IMR-90 (cell line): ENCODE measurements at regions not wholly inside any gene's neighbourhood (a gene's known extent, or its start where the extent isn't known, plus 50 kb on each side); places are given as distances from the start of the nearest gene placed in this dataset.
"Not testable (repeated sequence)": the region's sequence is repeated elsewhere in the genome, so short reads cannot be mapped to it uniquely, and the experiment has no call there.

ENCODE experiments used
- ATAC-seq: fragments of 200-7000 bp; cut with Tn5 transposase; 2 replicates; pipeline ENCODE4 v1.9.1; 2020; ENCODE audit warnings: low read depth, mild to moderate bottlenecking, moderate library complexity
- BruUV-seq: library from RNA; stranded (reverse); fragments of 400-500 nt; replicated peaks from 2 replicates; lab custom pipeline; 2021; lab: Mats Ljungman, UMichigan
- CTCF ChIA-PET: fragments of 300-600 bp; formaldehyde crosslinking; extraction: SDS; loops from one replicate; lab custom pipeline; 2021; ENCODE audit warnings: antibody characterized with exemption; lab: Yijun Ruan, JAX
- POLR2A ChIA-PET: fragments of 300-600 bp; sonication (Branson Sonifier 250); formaldehyde crosslinking; loops from one replicate; lab custom pipeline; 2022; ENCODE audit warnings: antibody characterized with exemption; ENCODE audit not compliant: unreplicated experiment; lab: Charles Lee
- DNase-seq: peaks from one replicate; pipeline ENCODE4 v3.0.0; 2013
- H2AFZ ChIP-seq: replicated peaks from 2 replicates; pipeline ENCODE3; 2013; ENCODE audit warnings: low read length, mild to moderate bottlenecking; ENCODE audit not compliant: poor library complexity
- H2AK5ac ChIP-seq: 2 replicates; pipeline ENCODE4 v1.6.1; 2013; ENCODE audit warnings: low read depth, low read length, inconsistent platforms
- H2AK9ac ChIP-seq: replicated peaks from 2 replicates; pipeline ENCODE3; 2013; ENCODE audit warnings: mild to moderate bottlenecking, low read depth, low read length, moderate library complexity; ENCODE audit not compliant: poor library complexity
- H2BK120ac ChIP-seq: 2 replicates; pipeline ENCODE4 v1.6.1; 2013; ENCODE audit warnings: low read depth, low read length, inconsistent platforms
- H2BK15ac ChIP-seq: 3 replicates; pipeline ENCODE4 v1.6.1; 2013; ENCODE audit warnings: low read depth, low read length, inconsistent platforms
- H2BK20ac ChIP-seq: 2 replicates; pipeline ENCODE4 v1.6.1; 2013; ENCODE audit warnings: low read depth, mild to moderate bottlenecking, inconsistent platforms, low read length, moderate library complexity
- H2BK5ac ChIP-seq: 2 replicates; pipeline ENCODE4 v1.6.1; 2013; ENCODE audit warnings: mild to moderate bottlenecking, low read depth, low read length, inconsistent platforms; ENCODE audit not compliant: poor library complexity, severe bottlenecking
- H3K14ac ChIP-seq: replicated peaks from 2 replicates; pipeline ENCODE4 v1.6.1; 2013; ENCODE audit warnings: low read depth, low read length, inconsistent platforms
- H3K18ac ChIP-seq: 2 replicates; pipeline ENCODE4 v1.6.1; 2013; ENCODE audit warnings: low read depth, low read length, control low read depth
- H3K23ac ChIP-seq: 2 replicates; pipeline ENCODE4 v1.6.1; 2013; ENCODE audit warnings: low read depth, low read length, inconsistent platforms
- H3K27ac ChIP-seq: 2 replicates; pipeline ENCODE4 v1.5.1; 2013; ENCODE audit warnings: mild to moderate bottlenecking, control low read depth, low read length; ENCODE audit not compliant: insufficient read depth
- H3K27me3 ChIP-seq: 2 replicates; pipeline ENCODE4 v1.6.1; 2013; ENCODE audit warnings: low read length; ENCODE audit not compliant: control insufficient read depth, insufficient read depth
- H3K36me3 ChIP-seq: 2 replicates; pipeline ENCODE4 v1.6.1; 2013; ENCODE audit warnings: low read length, mixed read lengths; ENCODE audit not compliant: control insufficient read depth, insufficient read depth
- H3K4ac ChIP-seq: 2 replicates; pipeline ENCODE4 v1.6.1; 2013; ENCODE audit warnings: low read depth, low read length, inconsistent platforms
- H3K4me1 ChIP-seq: 2 replicates; pipeline ENCODE4 v1.6.1; 2013; ENCODE audit warnings: low read length, mixed read lengths; ENCODE audit not compliant: control insufficient read depth, insufficient read depth
- H3K4me2 ChIP-seq: 2 replicates; pipeline ENCODE4 v1.6.1; 2013; ENCODE audit warnings: low read depth, mild to moderate bottlenecking, control low read depth, low read length, moderate library complexity
- H3K4me3 ChIP-seq: 2 replicates; pipeline ENCODE4 v1.5.1; 2013; ENCODE audit warnings: low read depth, mild to moderate bottlenecking, control low read depth, low read length, moderate library complexity; ENCODE audit not compliant: insufficient read depth
- H3K56ac ChIP-seq: 2 replicates; pipeline ENCODE4 v1.6.1; 2013; ENCODE audit warnings: low read length, inconsistent platforms; ENCODE audit not compliant: insufficient read depth; ENCODE audit errors: extremely low read depth
- H3K79me1 ChIP-seq, 2 experiments: 2 replicates each; pipeline ENCODE4 v1.6.1; 2013; ENCODE audit warnings: low read length in 2 of 2, inconsistent platforms in 1 of 2, low read depth in 1 of 2
- H3K9ac ChIP-seq: 2 replicates; pipeline ENCODE4 v1.6.1; 2013; ENCODE audit warnings: low read depth, low read length, control low read depth
- H3K9me1 ChIP-seq: 2 replicates; pipeline ENCODE4 v1.6.1; 2013; ENCODE audit warnings: low read length, inconsistent platforms; ENCODE audit not compliant: insufficient read depth
- H3K9me3 ChIP-seq: 2 replicates; pipeline ENCODE4 v1.6.1; 2013; ENCODE audit warnings: low read length; ENCODE audit not compliant: control insufficient read depth, insufficient read depth
- H4K20me1 ChIP-seq: 2 replicates; pipeline ENCODE4 v1.6.1; 2013; ENCODE audit warnings: low read length, inconsistent platforms; ENCODE audit not compliant: insufficient read depth
- H4K5ac ChIP-seq: 2 replicates; pipeline ENCODE4 v1.6.1; 2013; ENCODE audit warnings: mild to moderate bottlenecking, low read depth, low read length, control low read depth
- H4K8ac ChIP-seq, 2 experiments: 2 replicates each; pipeline ENCODE4 v1.6.1; 2013; ENCODE audit warnings: low read depth in 2 of 2, low read length in 2 of 2, control low read depth in 1 of 2, inconsistent platforms in 1 of 2
- H4K91ac ChIP-seq: 2 replicates; pipeline ENCODE4 v1.6.1; 2013; ENCODE audit warnings: low read depth, low read length, inconsistent platforms; ENCODE audit not compliant: insufficient read depth
- WGBS, 2 experiments: methylation state at CpG; one replicate each; pipeline versions ENCODE4 v1.1.5 to v1.1.7; 2013; ENCODE audit warnings: missing lambda C conversion rate in 2 of 2; ENCODE audit not compliant: insufficient read length in 1 of 2; ENCODE audit errors: extremely low coverage in 2 of 2; 5-methylcytosine and 5-hydroxymethylcytosine counted together
- dilution Hi-C: fragments of 300-500 bp; cut with HindIII; formaldehyde crosslinking; loops from one replicate; pipeline ENCODE4 v1.14.3; 2018; ENCODE audit warnings: low sequenced_read_pairs; ENCODE audit not compliant: unreplicated experiment
- in situ Hi-C: fragments of 300-500 bp; cut with MboI; formaldehyde crosslinking; loops from 3 replicates; pipeline ENCODE4 v1.14.3; 2019; ENCODE audit warnings: low sequenced_read_pairs, inconsistent platforms, mixed read lengths
- intact Hi-C: fragments of 100-400 bp; cut with micrococcal nuclease; formaldehyde crosslinking; loops from 2 replicates; pipeline ENCODE4 v1.10.0; 2022

GRCh38 chr6:115414916-115415315, 645.8 kb downstream of the FRK start:
- WGBS, 2 experiments, result no CpG with 5 or more reads among the region's 6 CpGs
- H4K5ac ChIP-seq, H3K79me1 ChIP-seq, H3K9ac ChIP-seq, H2AK9ac ChIP-seq, CTCF ChIA-PET, H3K4ac ChIP-seq, intact Hi-C loops, H4K20me1 ChIP-seq, H3K56ac ChIP-seq, H3K4me2 ChIP-seq, H4K8ac ChIP-seq, H3K4me3 ChIP-seq, H2AFZ ChIP-seq, DNase-seq, H3K27me3 ChIP-seq, H2BK120ac ChIP-seq, H2BK15ac ChIP-seq, H4K91ac ChIP-seq, in situ Hi-C loops, H2BK20ac ChIP-seq, H3K18ac ChIP-seq, H3K36me3 ChIP-seq, H3K27ac ChIP-seq, ATAC-seq, H3K9me3 ChIP-seq, POLR2A ChIA-PET, H3K4me1 ChIP-seq, H3K14ac ChIP-seq, H2BK5ac ChIP-seq, H3K9me1 ChIP-seq, H2AK5ac ChIP-seq, dilution Hi-C loops, H3K23ac ChIP-seq, BruUV-seq: not testable (repeated sequence)
